ENCODE measurements at regions not wholly inside any gene's neighbourhood (a gene's known extent, or its start where the extent isn't known, plus 50 kb on each side); places are given as distances from the start of the nearest gene placed in this dataset.

- H3K27ac ChIP-seq = peak overlapping the region in 4 of 21 experiments; percentile 2 to 62 (median 18)
Measured at GRCh38 chr9:86672966-86673365, 274.3 kb downstream of the GAS1 start.

GRCh38 chr9:86672301-86672700 is 275.0 kb downstream of the GAS1 start:
- Histone ChIP-seq H3K27ac (peak overlapping the region in 3 of 21 experiments; percentile 2 to 62 (median 31)), H3K4me3 (no peak overlapping the region)

More at GRCh38 chr9:86672966-86673365, 274.3 kb downstream of the GAS1 start:
- H3K4me3 ChIP-seq = no peak overlapping the region

GRCh38 chr9:86671018-86671417 is 276.3 kb downstream of the GAS1 start:
- H3K27ac ChIP-seq = no peak overlapping the region

GRCh38 chr9:86670536-86670935 is 276.8 kb downstream of the GAS1 start:
- Histone ChIP-seq H3K4me3 (no peak overlapping the region), H3K27ac (no peak overlapping the region)

More at GRCh38 chr9:86671018-86671417, 276.3 kb downstream of the GAS1 start:
- no peak overlapping the region for H3K4me3 ChIP-seq

GRCh38 chr9:86670076-86670475 is 277.2 kb downstream of the GAS1 start:
- Histone ChIP-seq H3K4me3 (no peak overlapping the region), H3K27ac (no peak overlapping the region)

GRCh38 chr9:86669422-86669821 is 277.9 kb downstream of the GAS1 start:
- no peak overlapping the region for H3K27ac ChIP-seq
- H3K4me3 ChIP-seq = no peak overlapping the region

- Histone ChIP-seq H3K27ac (no peak overlapping the region), H3K4me3 (no peak overlapping the region)
Measured at GRCh38 chr9:86668488-86668887, 278.8 kb downstream of the GAS1 start.

- no peak overlapping the region for H3K4me3 ChIP-seq
- no peak overlapping the region for H3K27ac ChIP-seq
Measured at GRCh38 chr9:86667307-86667706, 280.0 kb downstream of the GAS1 start.

- H3K4me3 ChIP-seq = no peak overlapping the region
- H3K27ac ChIP-seq = peak overlapping the region in 1 of 21 experiments; percentile 4
Measured at GRCh38 chr9:86665416-86665815, 281.9 kb downstream of the GAS1 start.

GRCh38 chr9:86664603-86665002 is 282.7 kb downstream of the GAS1 start:
- no peak overlapping the region for H3K4me3 ChIP-seq
- no peak overlapping the region for H3K27ac ChIP-seq

- Histone ChIP-seq H3K27ac (no peak overlapping the region), H3K4me3 (no peak overlapping the region)
Measured at GRCh38 chr9:86663905-86664304, 283.4 kb downstream of the GAS1 start.

- H3K27ac ChIP-seq = no peak overlapping the region
- H3K4me3 ChIP-seq = no peak overlapping the region
Measured at GRCh38 chr9:86662890-86663468, 284.3 kb downstream of the GAS1 start.

GRCh38 chr9:86660146-86660943 is 287.0 kb downstream of the GAS1 start:
- Histone ChIP-seq H3K4me3 (no peak overlapping the region), H3K27ac (no peak overlapping the region)

GRCh38 chr9:86659413-86660046 is 287.8 kb downstream of the GAS1 start:
- Histone ChIP-seq H3K4me3 (no peak overlapping the region), H3K27ac (no peak overlapping the region)

- Histone ChIP-seq H3K27ac (no peak overlapping the region), H3K4me3 (no peak overlapping the region)
Measured at GRCh38 chr9:86655147-86655546, 292.2 kb downstream of the GAS1 start.

GRCh38 chr9:86653466-86653865 is 293.8 kb downstream of the GAS1 start:
- H3K27ac ChIP-seq = no peak overlapping the region
- no peak overlapping the region for H3K4me3 ChIP-seq

- Histone ChIP-seq H3K4me3 (no peak overlapping the region), H3K27ac (no peak overlapping the region)
Measured at GRCh38 chr9:86652736-86653135, 294.6 kb downstream of the GAS1 start.

GRCh38 chr9:86649913-86650312 is 295.7 kb upstream of the TUT7 start:
- Histone ChIP-seq H3K4me3 (no peak overlapping the region), H3K27ac (no peak overlapping the region)

- H3K4me3 ChIP-seq = no peak overlapping the region
- no peak overlapping the region for H3K27ac ChIP-seq
Measured at GRCh38 chr9:86648828-86649170, 294.6 kb upstream of the TUT7 start.

GRCh38 chr9:86648156-86648827 is 294.1 kb upstream of the TUT7 start:
- Histone ChIP-seq H3K27ac (no peak overlapping the region), H3K4me3 (no peak overlapping the region)

GRCh38 chr9:86645303-86645702 is 291.1 kb upstream of the TUT7 start:
- Histone ChIP-seq H3K27ac (no peak overlapping the region), H3K4me3 (no peak overlapping the region)

Data from skin epidermis (tissue), 12 donors.